Uterus (tissue), 3 donors: ENCODE measurements at regions not wholly inside any gene's neighbourhood (a gene's known extent, or its start where the extent isn't known, plus 50 kb on each side); places are given as distances from the start of the nearest gene placed in this dataset.

Experiments
- DNase-seq, 2 donors: peaks; one replicate each; pipeline ENCODE4 v3.0.0-alpha.2; 2019 to 2020
- H3K27ac ChIP-seq, 2 donors: fragments of 200-600 bp; sonication (generic); 1 replicate in 1 of 2; 2 replicates in 1 of 2; pipeline ENCODE4 v1.5.1; 2016 to 2018
- H3K27me3 ChIP-seq, 2 donors: fragments of 200-600 bp; sonication (generic); one replicate each; pipeline ENCODE4 v1.5.1; 2018 to 2019; ENCODE audit warnings: control low read depth in 1 of 2
- H3K36me3 ChIP-seq, 2 donors: fragments of 200-600 bp; sonication (generic); one replicate each; pipeline ENCODE4 v1.5.1; 2019; ENCODE audit warnings: control low read depth in 1 of 2
- H3K4me1 ChIP-seq, 2 donors: fragments of 200-600 bp; sonication (generic); one replicate each; pipeline ENCODE4 v1.5.1; 2018 to 2019; ENCODE audit warnings: control low read depth in 1 of 2
- H3K4me3 ChIP-seq, 2 donors: fragments of 200-600 bp; sonication (generic); 1 replicate in 1 of 2; 2 replicates in 1 of 2; pipeline ENCODE4 v1.5.1; 2018 to 2019; ENCODE audit warnings: mild to moderate bottlenecking in 1 of 2
- H3K9me3 ChIP-seq, 2 donors: fragments of 200-600 bp; sonication (generic); one replicate each; pipeline ENCODE4 v1.5.1; 2019; ENCODE audit warnings: control low read depth in 1 of 2
- POLR2A ChIP-seq, 2 donors: fragments of 450-650 bp; IDR thresholded peaks; one replicate each; pipeline ENCODE4 v1.6.1; 2016; ENCODE audit warnings: antibody characterized with exemption in 2 of 2, mild to moderate bottlenecking in 1 of 2, moderate library complexity in 1 of 2
- intact Hi-C: fragments of 100-400 bp; cut with DNase I; formaldehyde crosslinking; loops from one replicate; pipeline ENCODE4 v1.15.1; 2023; ENCODE audit warnings: low total_unique reads
- TF ChIP-seq, protein P1 (sequence below), 4 experiments: fragments of 200-600 bp in 2 of 4; fragments of 450-650 bp in 2 of 4; sonication (generic) in 2 of 4; IDR thresholded peaks; one replicate each; pipeline ENCODE4 v1.5.1; 2016 to 2019; ENCODE audit warnings: antibody characterized with exemption in 4 of 4, mild to moderate bottlenecking in 2 of 4, moderate library complexity in 1 of 4
- donor health status: DM: yes; HTN: yes; CAD: no.

DNA sequence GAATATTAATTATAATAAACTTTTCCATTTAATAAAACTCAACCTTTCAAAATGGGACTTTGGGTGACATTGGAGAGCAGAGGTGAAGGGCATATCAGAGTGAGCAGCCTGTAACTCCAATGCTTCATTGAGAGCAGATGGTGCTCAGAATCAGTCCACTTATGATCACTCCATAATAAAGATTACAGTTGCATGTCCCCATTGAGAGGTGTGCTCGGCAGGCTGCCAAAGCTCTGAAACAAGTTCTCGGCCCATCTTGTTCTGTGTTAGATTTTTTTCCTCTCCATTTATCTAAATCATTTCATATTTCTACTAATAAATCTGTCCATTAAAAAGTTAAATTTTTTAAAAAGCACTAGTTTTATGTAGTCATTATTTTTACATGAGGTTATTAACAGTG lies 1786.4 kb upstream of the WWC1 start:
- no peaks in the 10 kb centered on the region for H3K27me3 ChIP-seq
- H3K36me3 ChIP-seq = no peaks in the 10 kb centered on the region
- H3K4me1 ChIP-seq = no peaks in the 10 kb centered on the region
- no peak for TF ChIP-seq POLR2A (IDR thresholded peaks at IDR 0.05)
- TF ChIP-seq, protein P1, sequence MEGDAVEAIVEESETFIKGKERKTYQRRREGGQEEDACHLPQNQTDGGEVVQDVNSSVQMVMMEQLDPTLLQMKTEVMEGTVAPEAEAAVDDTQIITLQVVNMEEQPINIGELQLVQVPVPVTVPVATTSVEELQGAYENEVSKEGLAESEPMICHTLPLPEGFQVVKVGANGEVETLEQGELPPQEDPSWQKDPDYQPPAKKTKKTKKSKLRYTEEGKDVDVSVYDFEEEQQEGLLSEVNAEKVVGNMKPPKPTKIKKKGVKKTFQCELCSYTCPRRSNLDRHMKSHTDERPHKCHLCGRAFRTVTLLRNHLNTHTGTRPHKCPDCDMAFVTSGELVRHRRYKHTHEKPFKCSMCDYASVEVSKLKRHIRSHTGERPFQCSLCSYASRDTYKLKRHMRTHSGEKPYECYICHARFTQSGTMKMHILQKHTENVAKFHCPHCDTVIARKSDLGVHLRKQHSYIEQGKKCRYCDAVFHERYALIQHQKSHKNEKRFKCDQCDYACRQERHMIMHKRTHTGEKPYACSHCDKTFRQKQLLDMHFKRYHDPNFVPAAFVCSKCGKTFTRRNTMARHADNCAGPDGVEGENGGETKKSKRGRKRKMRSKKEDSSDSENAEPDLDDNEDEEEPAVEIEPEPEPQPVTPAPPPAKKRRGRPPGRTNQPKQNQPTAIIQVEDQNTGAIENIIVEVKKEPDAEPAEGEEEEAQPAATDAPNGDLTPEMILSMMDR (IDR thresholded peaks at IDR 0.05) = no peak
- intact Hi-C loops = no loop called here
- no peak overlapping the region for H3K27ac ChIP-seq
- no peak overlapping the region for H3K4me3 ChIP-seq
- no peaks in the 10 kb centered on the region for H3K9me3 ChIP-seq
- no peak for DNase-seq

- Histone ChIP-seq H3K4me3 (no peak overlapping the region), H3K4me1 (no peaks in the 10 kb centered on the region), H3K36me3 (no peaks in the 10 kb centered on the region), H3K9me3 (no peaks in the 10 kb centered on the region), H3K27me3 (no peaks in the 10 kb centered on the region), H3K27ac (no peak overlapping the region)
- DNase-seq = no peak
- TF ChIP-seq POLR2A (IDR thresholded peaks at IDR 0.05) = no peak
- TF ChIP-seq, protein P1 (IDR thresholded peaks at IDR 0.05) = no peak
- intact Hi-C loops = no loop called here
Measured at GRCh38 chr5:166505544-166505943, 1785.9 kb upstream of the WWC1 start.

- no peaks in the 10 kb centered on the region for H3K4me1 ChIP-seq
- H3K27me3 ChIP-seq = no peaks in the 10 kb centered on the region
- no peak overlapping the region for H3K4me3 ChIP-seq
- no peaks in the 10 kb centered on the region for H3K9me3 ChIP-seq
- intact Hi-C loops = no loop called here
- H3K27ac ChIP-seq = no peak overlapping the region
- TF ChIP-seq, protein P1 (IDR thresholded peaks at IDR 0.05) = no peak
- TF ChIP-seq POLR2A (IDR thresholded peaks at IDR 0.05) = no peak
- no peaks in the 10 kb centered on the region for H3K36me3 ChIP-seq
- no peak for DNase-seq
Measured at GRCh38 chr5:166507810-166508425, 1783.5 kb upstream of the WWC1 start.

DNA sequence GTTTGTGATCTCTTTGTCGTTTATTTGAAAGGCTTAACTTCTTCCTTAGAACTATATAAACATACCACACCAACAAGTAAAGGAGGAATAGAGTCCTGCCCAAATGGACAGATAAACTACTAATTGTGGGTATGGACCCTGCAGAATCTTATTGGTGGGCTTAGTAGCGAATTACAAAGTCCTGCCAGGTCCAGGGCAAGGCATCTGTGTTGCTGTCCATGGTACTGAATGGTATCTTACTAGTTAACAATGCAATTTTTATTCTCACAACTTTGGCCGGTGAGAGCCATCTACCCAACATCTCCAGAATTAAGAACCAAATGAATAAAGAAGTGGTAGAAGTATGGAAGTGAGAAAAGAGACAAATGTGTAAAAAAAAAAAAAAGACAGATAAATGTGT lies 1782.4 kb upstream of the WWC1 start:
- Histone ChIP-seq H3K36me3 (no peaks in the 10 kb centered on the region), H3K27ac (no peak overlapping the region), H3K9me3 (no peaks in the 10 kb centered on the region), H3K27me3 (no peaks in the 10 kb centered on the region), H3K4me3 (no peak overlapping the region), H3K4me1 (no peaks in the 10 kb centered on the region)
- intact Hi-C loops = no loop called here
- no peak for DNase-seq
- TF ChIP-seq, protein P1 (IDR thresholded peaks at IDR 0.05) = no peak
- TF ChIP-seq POLR2A (IDR thresholded peaks at IDR 0.05) = no peak

DNA sequence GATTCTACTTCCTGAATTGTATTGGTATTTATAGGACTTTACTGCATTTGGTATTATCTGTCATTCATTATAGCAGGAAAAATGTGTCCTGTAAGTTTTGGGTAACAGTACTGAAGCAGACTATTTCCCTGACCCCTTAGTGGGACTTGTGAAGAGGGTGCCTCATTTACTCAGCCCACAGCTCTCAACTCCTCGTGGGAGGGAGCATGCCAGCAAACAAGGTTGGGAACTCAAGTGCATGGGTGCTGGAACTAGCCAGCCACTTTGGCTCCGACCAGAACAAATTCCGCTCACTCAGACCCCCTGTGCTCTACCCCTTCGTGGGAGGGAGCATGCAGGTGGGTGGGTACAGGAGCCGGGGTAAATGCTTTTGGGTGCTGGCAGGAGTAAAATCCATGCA lies 1773.5 kb upstream of the WWC1 start:
- Histone ChIP-seq H3K4me1 (no peaks in the 10 kb centered on the region), H3K27me3 (no peaks in the 10 kb centered on the region), H3K4me3 (no peak overlapping the region), H3K9me3 (no peaks in the 10 kb centered on the region), H3K36me3 (no peaks in the 10 kb centered on the region), H3K27ac (no peak overlapping the region)
- intact Hi-C loops = no loop called here
- no peak for DNase-seq
- no peak for TF ChIP-seq POLR2A (IDR thresholded peaks at IDR 0.05)
- TF ChIP-seq, protein P1 (IDR thresholded peaks at IDR 0.05) = no peak
